ENCODE measurements at regions not wholly inside any gene's neighbourhood (a gene's known extent, or its start where the extent isn't known, plus 50 kb on each side); places are given as distances from the start of the nearest gene placed in this dataset.
"Not testable (repeated sequence)": the region's sequence is repeated elsewhere in the genome, so short reads cannot be mapped to it uniquely, and the experiment has no call there.

DNA sequence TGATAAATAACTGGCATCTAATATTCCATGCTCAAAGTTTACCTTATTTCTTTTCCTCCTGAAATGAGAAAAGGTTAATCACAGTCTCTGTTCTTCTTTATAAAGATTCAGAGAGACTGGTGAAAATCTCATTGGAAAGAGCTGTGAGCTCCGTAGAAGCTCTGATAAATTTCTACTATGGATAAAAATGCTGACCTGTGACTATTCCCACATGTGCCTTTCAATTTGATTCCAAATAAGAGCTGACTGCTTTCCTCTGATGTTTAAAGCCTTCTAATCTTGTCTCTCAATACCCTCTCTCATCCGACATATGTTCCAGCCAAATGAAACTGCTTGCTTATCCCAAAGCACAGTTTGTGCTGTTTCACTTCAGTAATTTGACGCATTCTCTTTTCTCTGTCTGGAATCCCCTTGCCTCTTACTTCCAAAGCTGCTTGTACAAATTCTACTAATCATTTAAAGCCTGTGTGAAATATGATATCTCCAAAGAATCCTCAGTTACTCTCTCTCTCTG, 130.1 kb downstream of the RTP4 start:
- no peaks in the 10 kb centered on the region for H3K36me3 ChIP-seq (replicated peaks in 1 of 2; ENCODE audit: control insufficient read depth in 1 of 2, insufficient read depth in 2 of 2, low read length in 2 of 2)
- WGBS (ENCODE audit: insufficient coverage), result 90% methylated on average over 2 of the region's 3 CpGs

GRCh38 chr3:187497052-187497451, 128.9 kb downstream of the RTP4 start:
- Histone ChIP-seq H3K9ac (ENCODE audit: insufficient read depth, low read length, poor library complexity, severe bottlenecking) (no peak overlapping the region), H3K4me2 (replicated peaks; ENCODE audit: extremely low read depth, low read length, poor library complexity, severe bottlenecking) (no peak overlapping the region), H3K4me3 (replicated peaks in 1 of 3; ENCODE audit: low read depth in 2 of 3, low read length in 3 of 3) (no peak overlapping the region), H3K27me3 (ENCODE audit: control insufficient read depth in 2 of 2, insufficient read depth in 2 of 2, low read length in 2 of 2) (no peaks in the 10 kb centered on the region), H3K27ac (ENCODE audit: low read depth in 1 of 2, low read length in 2 of 2) (no peak overlapping the region), H3K79me2 (ENCODE audit: insufficient read depth, low read length) (no peaks in the 10 kb centered on the region), H4K20me1 (ENCODE audit: insufficient read depth, low read length) (no peaks in the 10 kb centered on the region), H2AFZ (ENCODE audit: insufficient read depth, low read depth, low read length, poor library complexity, severe bottlenecking) (no peak overlapping the region), H3K9me3 (replicated peaks in 1 of 2; ENCODE audit: control insufficient read depth in 1 of 2, insufficient read depth in 1 of 2, low read length in 2 of 2) (peaks cover 0 to 5% of the 10 kb centered on the region in 2 donors), H3K4me1 (ENCODE audit: control insufficient read depth in 1 of 2, insufficient read depth in 2 of 2, low read length in 2 of 2) (no peaks in the 10 kb centered on the region), H3K36me3 (replicated peaks in 1 of 2; ENCODE audit: control insufficient read depth in 1 of 2, insufficient read depth in 2 of 2, low read length in 2 of 2) (no peaks in the 10 kb centered on the region)
- Mint-ChIP-seq H3K4me3 (no peak overlapping the region), H3K27me3 (ENCODE audit: low read depth in 3 of 3) (peaks cover 0 to 3% (median 0%) of the 10 kb centered on the region in 3 donors), H3K9me3 (peaks cover 2 to 12% (median 6%) of the 10 kb centered on the region in 7 donors), H3K4me1 (no peaks in the 10 kb centered on the region), H3K27ac (no peak overlapping the region), H3K36me3 (no peaks in the 10 kb centered on the region)
- intact Hi-C loops (cut with micrococcal nuclease), result no loop called here
- WGBS (ENCODE audit: insufficient coverage), result no CpG with 5 or more reads among the region's 1 CpG
- TF ChIP-seq, protein P1, sequence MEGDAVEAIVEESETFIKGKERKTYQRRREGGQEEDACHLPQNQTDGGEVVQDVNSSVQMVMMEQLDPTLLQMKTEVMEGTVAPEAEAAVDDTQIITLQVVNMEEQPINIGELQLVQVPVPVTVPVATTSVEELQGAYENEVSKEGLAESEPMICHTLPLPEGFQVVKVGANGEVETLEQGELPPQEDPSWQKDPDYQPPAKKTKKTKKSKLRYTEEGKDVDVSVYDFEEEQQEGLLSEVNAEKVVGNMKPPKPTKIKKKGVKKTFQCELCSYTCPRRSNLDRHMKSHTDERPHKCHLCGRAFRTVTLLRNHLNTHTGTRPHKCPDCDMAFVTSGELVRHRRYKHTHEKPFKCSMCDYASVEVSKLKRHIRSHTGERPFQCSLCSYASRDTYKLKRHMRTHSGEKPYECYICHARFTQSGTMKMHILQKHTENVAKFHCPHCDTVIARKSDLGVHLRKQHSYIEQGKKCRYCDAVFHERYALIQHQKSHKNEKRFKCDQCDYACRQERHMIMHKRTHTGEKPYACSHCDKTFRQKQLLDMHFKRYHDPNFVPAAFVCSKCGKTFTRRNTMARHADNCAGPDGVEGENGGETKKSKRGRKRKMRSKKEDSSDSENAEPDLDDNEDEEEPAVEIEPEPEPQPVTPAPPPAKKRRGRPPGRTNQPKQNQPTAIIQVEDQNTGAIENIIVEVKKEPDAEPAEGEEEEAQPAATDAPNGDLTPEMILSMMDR (IDR thresholded peaks at IDR 0.05), result no peak
- no peak for DNase-seq

More for the DNA sequence above, 130.1 kb downstream of the RTP4 start:
- Histone ChIP-seq H3K9ac (ENCODE audit: insufficient read depth, low read length, poor library complexity, severe bottlenecking) (no peak overlapping the region), H3K27me3 (ENCODE audit: control insufficient read depth in 2 of 2, insufficient read depth in 2 of 2, low read length in 2 of 2) (no peaks in the 10 kb centered on the region), H3K4me1 (ENCODE audit: control insufficient read depth in 1 of 2, insufficient read depth in 2 of 2, low read length in 2 of 2) (no peaks in the 10 kb centered on the region), H3K4me3 (replicated peaks in 1 of 3; ENCODE audit: low read depth in 2 of 3, low read length in 3 of 3) (no peak overlapping the region), H3K4me2 (replicated peaks; ENCODE audit: extremely low read depth, low read length, poor library complexity, severe bottlenecking) (no peak overlapping the region), H3K27ac (ENCODE audit: low read depth in 1 of 2, low read length in 2 of 2) (no peak overlapping the region), H2AFZ (ENCODE audit: insufficient read depth, low read depth, low read length, poor library complexity, severe bottlenecking) (no peak overlapping the region), H3K79me2 (ENCODE audit: insufficient read depth, low read length) (no peaks in the 10 kb centered on the region), H3K9me3 (replicated peaks in 1 of 2; ENCODE audit: control insufficient read depth in 1 of 2, insufficient read depth in 1 of 2, low read length in 2 of 2) (no peaks in the 10 kb centered on the region), H4K20me1 (ENCODE audit: insufficient read depth, low read length) (no peaks in the 10 kb centered on the region)
- intact Hi-C loops (cut with micrococcal nuclease), result no loop called here
- peaks cover 0 to 3% (median 0%) of the 10 kb centered on the region in 3 donors for H3K27me3 Mint-ChIP-seq (ENCODE audit: low read depth in 3 of 3)
- no peaks in the 10 kb centered on the region for H3K4me1 Mint-ChIP-seq
- no peak overlapping the region for H3K27ac Mint-ChIP-seq
- H3K4me3 Mint-ChIP-seq, result no peak overlapping the region
- DNase-seq, result no peak
- H3K9me3 Mint-ChIP-seq, result peaks cover 0 to 7% (median 2%) of the 10 kb centered on the region in 7 donors
- H3K36me3 Mint-ChIP-seq, result no peaks in the 10 kb centered on the region
- TF ChIP-seq, protein P1 (IDR thresholded peaks at IDR 0.05), result no peak

GRCh38 chr3:187494056-187494455, 125.9 kb downstream of the RTP4 start:
- H3K4me3 Mint-ChIP-seq; H3K79me2 ChIP-seq (ENCODE audit: insufficient read depth, low read length); H3K27me3 Mint-ChIP-seq (ENCODE audit: low read depth in 3 of 3): not testable (repeated sequence)

More at GRCh38 chr3:187494056-187494455, 125.9 kb downstream of the RTP4 start:
- H3K27me3 ChIP-seq (ENCODE audit: control insufficient read depth in 2 of 2, insufficient read depth in 2 of 2, low read length in 2 of 2); H3K4me1 Mint-ChIP-seq; H3K4me1 ChIP-seq (ENCODE audit: control insufficient read depth in 1 of 2, insufficient read depth in 2 of 2, low read length in 2 of 2); H3K36me3 ChIP-seq (replicated peaks in 1 of 2; ENCODE audit: control insufficient read depth in 1 of 2, insufficient read depth in 2 of 2, low read length in 2 of 2); H3K27ac Mint-ChIP-seq; H3K27ac ChIP-seq (ENCODE audit: low read depth in 1 of 2, low read length in 2 of 2); intact Hi-C loops (cut with micrococcal nuclease); H4K20me1 ChIP-seq (ENCODE audit: insufficient read depth, low read length); H3K4me2 ChIP-seq (replicated peaks; ENCODE audit: extremely low read depth, low read length, poor library complexity, severe bottlenecking); H3K9ac ChIP-seq (ENCODE audit: insufficient read depth, low read length, poor library complexity, severe bottlenecking); H2AFZ ChIP-seq (ENCODE audit: insufficient read depth, low read depth, low read length, poor library complexity, severe bottlenecking); DNase-seq; H3K4me3 ChIP-seq (replicated peaks in 1 of 3; ENCODE audit: low read depth in 2 of 3, low read length in 3 of 3); H3K36me3 Mint-ChIP-seq: not testable (repeated sequence)
- H3K9me3 ChIP-seq (replicated peaks in 1 of 2; ENCODE audit: control insufficient read depth in 1 of 2, insufficient read depth in 1 of 2, low read length in 2 of 2), result peaks cover 0 to 16% of the 10 kb centered on the region in 2 donors
- WGBS (ENCODE audit: insufficient coverage), result no CpG with 5 or more reads among the region's 3 CpGs
- H3K9me3 Mint-ChIP-seq, result peaks cover 6 to 26% (median 14%) of the 10 kb centered on the region in 7 donors
